ENCODE measurements at regions not wholly inside any gene's neighbourhood (a gene's known extent, or its start where the extent isn't known, plus 50 kb on each side); places are given as distances from the start of the nearest gene placed in this dataset.

- no peak for FAIRE-seq
- Histone ChIP-seq H3K27me3 (ENCODE audit: control insufficient read depth, extremely low read depth, insufficient read depth, low read length) (no peaks in the 10 kb centered on the region), H3K79me2 (ENCODE audit: control insufficient read depth, insufficient read depth, low read length) (no peaks in the 10 kb centered on the region)
Measured at GRCh38 chr7:155169498-155170065, 99.5 kb downstream of the HTR5A start.

GRCh38 chr7:155170331-155170730, 100.2 kb downstream of the HTR5A start:
- FAIRE-seq (no peak), DNase-seq (ENCODE audit: low read depth, low spot score) (no peak)
- Histone ChIP-seq H3K9me1 (ENCODE audit: control insufficient read depth, extremely low read depth, insufficient read depth, low read length) (no peaks in the 10 kb centered on the region), H2AFZ (ENCODE audit: control insufficient read depth, low read length) (no peak overlapping the region), H3K4me1 (ENCODE audit: control insufficient read depth, extremely low read depth, insufficient read depth, low read length) (no peaks in the 10 kb centered on the region), H3K4me2 (ENCODE audit: control insufficient read depth, extremely low read depth, insufficient read depth, low read depth, low read length) (no peak overlapping the region), H3K27ac (ENCODE audit: control insufficient read depth, insufficient read depth, low read length) (no peak overlapping the region), H3K9ac (ENCODE audit: control insufficient read depth, extremely low read depth, insufficient read depth, low read length) (no peak overlapping the region), H3K36me3 (ENCODE audit: control insufficient read depth in 2 of 2, extremely low read depth in 1 of 2, insufficient read depth in 2 of 2, low read length in 2 of 2) (no peaks in the 10 kb centered on the region), H3K27me3 (ENCODE audit: control insufficient read depth, extremely low read depth, insufficient read depth, low read length) (no peaks in the 10 kb centered on the region), H3K4me3 (ENCODE audit: control insufficient read depth in 2 of 3, extremely low read depth in 1 of 3, insufficient read depth in 2 of 3, low read depth in 1 of 3, low read length in 3 of 3) (no peak overlapping the region), H3K9me3 (ENCODE audit: control insufficient read depth, low read depth, low read length) (peaks cover 2% of the 10 kb centered on the region), H3K79me2 (ENCODE audit: control insufficient read depth, insufficient read depth, low read length) (no peaks in the 10 kb centered on the region), H4K20me1 (ENCODE audit: control insufficient read depth, extremely low read depth, insufficient read depth, low read length) (no peaks in the 10 kb centered on the region)
- dilution Hi-C loops (cut with MboI; ENCODE audit: extremely low pct_ligation_motif_present, low sequenced_read_pairs), result no loop called here
- TF ChIP-seq EZH2 (IDR thresholded peaks at IDR 0.05; ENCODE audit: low read length), result no peak
- TF ChIP-seq, protein P1, sequence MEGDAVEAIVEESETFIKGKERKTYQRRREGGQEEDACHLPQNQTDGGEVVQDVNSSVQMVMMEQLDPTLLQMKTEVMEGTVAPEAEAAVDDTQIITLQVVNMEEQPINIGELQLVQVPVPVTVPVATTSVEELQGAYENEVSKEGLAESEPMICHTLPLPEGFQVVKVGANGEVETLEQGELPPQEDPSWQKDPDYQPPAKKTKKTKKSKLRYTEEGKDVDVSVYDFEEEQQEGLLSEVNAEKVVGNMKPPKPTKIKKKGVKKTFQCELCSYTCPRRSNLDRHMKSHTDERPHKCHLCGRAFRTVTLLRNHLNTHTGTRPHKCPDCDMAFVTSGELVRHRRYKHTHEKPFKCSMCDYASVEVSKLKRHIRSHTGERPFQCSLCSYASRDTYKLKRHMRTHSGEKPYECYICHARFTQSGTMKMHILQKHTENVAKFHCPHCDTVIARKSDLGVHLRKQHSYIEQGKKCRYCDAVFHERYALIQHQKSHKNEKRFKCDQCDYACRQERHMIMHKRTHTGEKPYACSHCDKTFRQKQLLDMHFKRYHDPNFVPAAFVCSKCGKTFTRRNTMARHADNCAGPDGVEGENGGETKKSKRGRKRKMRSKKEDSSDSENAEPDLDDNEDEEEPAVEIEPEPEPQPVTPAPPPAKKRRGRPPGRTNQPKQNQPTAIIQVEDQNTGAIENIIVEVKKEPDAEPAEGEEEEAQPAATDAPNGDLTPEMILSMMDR (optimal IDR thresholded peaks at IDR 0.05 in 1 of 3, IDR thresholded peaks at IDR 0.05 in 1 of 3, conservative IDR thresholded peaks at IDR 0.05 in 1 of 3; ENCODE audit: extremely low read depth in 1 of 3, insufficient read depth in 2 of 3, low read length in 3 of 3), result no peak

More at GRCh38 chr7:155169498-155170065, 99.5 kb downstream of the HTR5A start:
- H4K20me1 ChIP-seq (ENCODE audit: control insufficient read depth, extremely low read depth, insufficient read depth, low read length), result no peaks in the 10 kb centered on the region
- no peaks in the 10 kb centered on the region for H3K4me1 ChIP-seq (ENCODE audit: control insufficient read depth, extremely low read depth, insufficient read depth, low read length)
- H3K27ac ChIP-seq (ENCODE audit: control insufficient read depth, insufficient read depth, low read length), result no peak overlapping the region
- no peak for DNase-seq (ENCODE audit: low read depth, low spot score)
- H3K4me3 ChIP-seq (ENCODE audit: control insufficient read depth in 2 of 3, extremely low read depth in 1 of 3, insufficient read depth in 2 of 3, low read depth in 1 of 3, low read length in 3 of 3), result no peak overlapping the region
- no peaks in the 10 kb centered on the region for H3K9me1 ChIP-seq (ENCODE audit: control insufficient read depth, extremely low read depth, insufficient read depth, low read length)
- no peaks in the 10 kb centered on the region for H3K36me3 ChIP-seq (ENCODE audit: control insufficient read depth in 2 of 2, extremely low read depth in 1 of 2, insufficient read depth in 2 of 2, low read length in 2 of 2)
- no peak overlapping the region for H3K9ac ChIP-seq (ENCODE audit: control insufficient read depth, extremely low read depth, insufficient read depth, low read length)
- no peak overlapping the region for H3K4me2 ChIP-seq (ENCODE audit: control insufficient read depth, extremely low read depth, insufficient read depth, low read depth, low read length)
- dilution Hi-C loops (cut with MboI; ENCODE audit: extremely low pct_ligation_motif_present, low sequenced_read_pairs), result no loop called here
- TF ChIP-seq EZH2 (IDR thresholded peaks at IDR 0.05; ENCODE audit: low read length), result no peak
- TF ChIP-seq, protein P1 (optimal IDR thresholded peaks at IDR 0.05 in 1 of 3, IDR thresholded peaks at IDR 0.05 in 1 of 3, conservative IDR thresholded peaks at IDR 0.05 in 1 of 3; ENCODE audit: extremely low read depth in 1 of 3, insufficient read depth in 2 of 3, low read length in 3 of 3), result no peak
- H2AFZ ChIP-seq (ENCODE audit: control insufficient read depth, low read length), result no peak overlapping the region
- H3K9me3 ChIP-seq (ENCODE audit: control insufficient read depth, low read depth, low read length), result peaks cover 2% of the 10 kb centered on the region

Measured in keratinocyte (primary cell).